Thymus (tissue), 11 donors: ENCODE measurements at regions not wholly inside any gene's neighbourhood (a gene's known extent, or its start where the extent isn't known, plus 50 kb on each side); places are given as distances from the start of the nearest gene placed in this dataset.

Experiments
- DNase-seq, 9 donors: peaks; one replicate each; pipeline ENCODE4 v3.0.0-alpha.2; 2013; ENCODE audit warnings: low spot score in 9 of 9, low read depth in 6 of 9, missing footprints in 1 of 9
- H3K27ac ChIP-seq, 2 donors: one replicate each; pipeline ENCODE4 v1.5.1; 2013; ENCODE audit warnings: control low read depth in 1 of 2, low read depth in 1 of 2, low read length in 1 of 2, mild to moderate bottlenecking in 1 of 2, moderate library complexity in 1 of 2
- H3K27me3 ChIP-seq, 2 donors: one replicate each; pipeline ENCODE4 v1.5.1; 2013; ENCODE audit warnings: low read length in 1 of 2; ENCODE audit not compliant: control insufficient read depth in 2 of 2, insufficient read depth in 1 of 2
- H3K36me3 ChIP-seq, 2 donors: one replicate each; pipeline ENCODE4 v1.5.1; 2013; ENCODE audit warnings: low read length in 1 of 2, mild to moderate bottlenecking in 1 of 2, moderate library complexity in 1 of 2; ENCODE audit not compliant: control insufficient read depth in 2 of 2, insufficient read depth in 2 of 2
- H3K4me1 ChIP-seq, 2 donors: one replicate each; pipeline ENCODE4 v1.5.1; 2013; ENCODE audit warnings: low read length in 2 of 2; ENCODE audit not compliant: control insufficient read depth in 2 of 2, insufficient read depth in 2 of 2
- H3K4me3 ChIP-seq, 2 donors: one replicate each; pipeline ENCODE4 v1.5.1; 2013; ENCODE audit warnings: low read length in 2 of 2, control low read depth in 1 of 2, mild to moderate bottlenecking in 1 of 2
- H3K9me3 ChIP-seq, 2 donors: one replicate each; pipeline ENCODE4 v1.5.1; 2013; ENCODE audit warnings: low read length in 1 of 2, mild to moderate bottlenecking in 1 of 2; ENCODE audit not compliant: control insufficient read depth in 2 of 2, insufficient read depth in 1 of 2
- WGBS: extraction: QIAGEN DNeasy Blood & Tissue Kit; methylation state at CpG from one replicate; pipeline ENCODE4 v1.1.7; 2013; 5-methylcytosine and 5-hydroxymethylcytosine counted together
- donor health status: healthy.

- WGBS: 90% methylated on average over 14 of the region's 14 CpGs
- Histone ChIP-seq H3K4me3 (no peak overlapping the region), H3K4me1 (no peaks in the 10 kb centered on the region), H3K9me3 (no peaks in the 10 kb centered on the region), H3K27ac (no peak overlapping the region), H3K36me3 (no peaks in the 10 kb centered on the region), H3K27me3 (no peaks in the 10 kb centered on the region)
- no peak for DNase-seq
Measured at GRCh38 chr6:169980826-169981450, 229.5 kb downstream of the ERMARD start.

- no peak for DNase-seq
- no peaks in the 10 kb centered on the region for H3K27me3 ChIP-seq
- no peaks in the 10 kb centered on the region for H3K4me1 ChIP-seq
- H3K36me3 ChIP-seq: no peaks in the 10 kb centered on the region
- H3K4me3 ChIP-seq: no peak overlapping the region
- no peaks in the 10 kb centered on the region for H3K9me3 ChIP-seq
- 93% methylated on average over 14 of the region's 14 CpGs for WGBS
- H3K27ac ChIP-seq: no peak overlapping the region
Measured at GRCh38 chr6:169979873-169980432, 228.5 kb downstream of the ERMARD start.

GRCh38 chr6:169978615-169979161, 227.3 kb downstream of the ERMARD start:
- H3K27ac ChIP-seq: no peak overlapping the region
- no peaks in the 10 kb centered on the region for H3K9me3 ChIP-seq
- DNase-seq: no peak
- H3K27me3 ChIP-seq: no peaks in the 10 kb centered on the region
- 93% methylated on average over 26 of the region's 26 CpGs for WGBS
- no peaks in the 10 kb centered on the region for H3K4me1 ChIP-seq
- no peaks in the 10 kb centered on the region for H3K36me3 ChIP-seq
- H3K4me3 ChIP-seq: no peak overlapping the region

- no peaks in the 10 kb centered on the region for H3K4me1 ChIP-seq
- no peaks in the 10 kb centered on the region for H3K27me3 ChIP-seq
- no peaks in the 10 kb centered on the region for H3K9me3 ChIP-seq
- no peak overlapping the region for H3K27ac ChIP-seq
- H3K4me3 ChIP-seq: no peak overlapping the region
- 92% methylated on average over 28 of the region's 28 CpGs for WGBS
- H3K36me3 ChIP-seq: no peaks in the 10 kb centered on the region
- DNase-seq: no peak
Measured at GRCh38 chr6:169977434-169978265, 226.2 kb downstream of the ERMARD start.

- no peak for DNase-seq
- Histone ChIP-seq H3K27me3 (no peaks in the 10 kb centered on the region), H3K4me3 (no peak overlapping the region), H3K36me3 (no peaks in the 10 kb centered on the region), H3K27ac (no peak overlapping the region), H3K4me1 (no peaks in the 10 kb centered on the region), H3K9me3 (no peaks in the 10 kb centered on the region)
- 62% methylated on average over 31 of the region's 31 CpGs for WGBS
Measured at GRCh38 chr6:169976301-169977081, 225.1 kb downstream of the ERMARD start.

- Histone ChIP-seq H3K4me1 (no peaks in the 10 kb centered on the region), H3K27me3 (no peaks in the 10 kb centered on the region), H3K27ac (no peak overlapping the region), H3K9me3 (no peaks in the 10 kb centered on the region), H3K36me3 (no peaks in the 10 kb centered on the region), H3K4me3 (no peak overlapping the region)
- DNase-seq: no peak
- WGBS: 92% methylated on average over 10 of the region's 10 CpGs
Measured at GRCh38 chr6:169975701-169976100, 224.3 kb downstream of the ERMARD start.

- Histone ChIP-seq H3K4me3 (no peak overlapping the region), H3K27ac (no peak overlapping the region), H3K36me3 (no peaks in the 10 kb centered on the region), H3K27me3 (no peaks in the 10 kb centered on the region), H3K9me3 (no peaks in the 10 kb centered on the region), H3K4me1 (no peaks in the 10 kb centered on the region)
- WGBS: 92% methylated on average over 14 of the region's 14 CpGs
- DNase-seq: no peak
Measured at GRCh38 chr6:169975286-169975685, 223.9 kb downstream of the ERMARD start.

- 88% methylated on average over 8 of the region's 8 CpGs for WGBS
- Histone ChIP-seq H3K4me1 (no peaks in the 10 kb centered on the region), H3K9me3 (no peaks in the 10 kb centered on the region), H3K4me3 (no peak overlapping the region), H3K27me3 (no peaks in the 10 kb centered on the region), H3K27ac (no peak overlapping the region), H3K36me3 (no peaks in the 10 kb centered on the region)
- no peak for DNase-seq
Measured at GRCh38 chr6:169974663-169975062, 223.2 kb downstream of the ERMARD start.
